ENCODE measurements at regions not wholly inside any gene's neighbourhood (a gene's known extent, or its start where the extent isn't known, plus 50 kb on each side); places are given as distances from the start of the nearest gene placed in this dataset.

DNA sequence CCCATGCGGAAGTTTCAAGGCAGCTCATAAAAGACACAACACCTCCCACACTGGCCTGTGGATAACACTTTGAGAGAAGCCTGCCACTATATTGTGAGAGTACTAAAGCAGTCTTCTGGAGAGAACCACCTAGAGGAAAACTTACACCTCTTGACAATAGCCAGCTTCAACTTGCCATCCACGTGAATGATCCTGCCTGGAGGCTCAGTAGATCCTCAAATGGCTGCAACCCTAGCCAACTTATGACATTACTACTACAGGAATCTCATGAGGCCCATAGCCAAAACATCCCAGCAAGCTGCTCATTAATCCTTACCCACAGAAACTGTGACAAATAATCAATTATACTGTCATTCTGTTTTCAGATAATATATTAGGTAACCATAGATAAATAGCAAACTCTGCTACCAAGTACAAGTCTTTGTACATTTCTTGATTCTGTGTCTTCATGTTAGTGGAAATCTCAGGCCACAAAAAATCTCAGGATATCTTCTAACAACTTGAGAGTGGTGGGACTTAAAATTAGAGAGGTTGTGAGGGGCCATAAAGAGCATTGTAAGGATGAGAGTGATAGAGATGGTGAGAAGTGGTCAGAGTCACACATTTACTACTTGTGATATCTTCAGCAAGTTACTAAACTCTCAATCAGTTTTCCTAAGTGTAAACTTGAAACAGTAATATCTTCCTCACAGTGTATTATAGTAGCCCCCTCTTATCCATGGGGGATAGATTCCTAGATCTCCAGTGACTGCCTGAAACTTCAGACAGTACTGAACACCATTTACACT lies 368.0 kb downstream of the C12orf50 start:
- TF ChIP-seq POLR2AphosphoS5 (IDR thresholded peaks at IDR 0.05) (no peak), POLR2A (IDR thresholded peaks at IDR 0.05) (no peak)
- TF ChIP-seq, protein P1, sequence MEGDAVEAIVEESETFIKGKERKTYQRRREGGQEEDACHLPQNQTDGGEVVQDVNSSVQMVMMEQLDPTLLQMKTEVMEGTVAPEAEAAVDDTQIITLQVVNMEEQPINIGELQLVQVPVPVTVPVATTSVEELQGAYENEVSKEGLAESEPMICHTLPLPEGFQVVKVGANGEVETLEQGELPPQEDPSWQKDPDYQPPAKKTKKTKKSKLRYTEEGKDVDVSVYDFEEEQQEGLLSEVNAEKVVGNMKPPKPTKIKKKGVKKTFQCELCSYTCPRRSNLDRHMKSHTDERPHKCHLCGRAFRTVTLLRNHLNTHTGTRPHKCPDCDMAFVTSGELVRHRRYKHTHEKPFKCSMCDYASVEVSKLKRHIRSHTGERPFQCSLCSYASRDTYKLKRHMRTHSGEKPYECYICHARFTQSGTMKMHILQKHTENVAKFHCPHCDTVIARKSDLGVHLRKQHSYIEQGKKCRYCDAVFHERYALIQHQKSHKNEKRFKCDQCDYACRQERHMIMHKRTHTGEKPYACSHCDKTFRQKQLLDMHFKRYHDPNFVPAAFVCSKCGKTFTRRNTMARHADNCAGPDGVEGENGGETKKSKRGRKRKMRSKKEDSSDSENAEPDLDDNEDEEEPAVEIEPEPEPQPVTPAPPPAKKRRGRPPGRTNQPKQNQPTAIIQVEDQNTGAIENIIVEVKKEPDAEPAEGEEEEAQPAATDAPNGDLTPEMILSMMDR (IDR thresholded peaks at IDR 0.05): no peak
- Histone ChIP-seq H3K36me3 (no peaks in the 10 kb centered on the region), H3K4me1 (replicated peaks) (no peaks in the 10 kb centered on the region), H3K27me3 (replicated peaks; ENCODE audit: insufficient read depth) (no peaks in the 10 kb centered on the region), H3K27ac (no peak overlapping the region), H3K4me3 (no peak overlapping the region), H3K9me3 (no peaks in the 10 kb centered on the region)
- WGBS: 65% methylated on average over 2 of the region's 2 CpGs
- no peak for DNase-seq (ENCODE audit: low spot score)
- intact Hi-C loops (cut with DNase I): no loop called here

DNA sequence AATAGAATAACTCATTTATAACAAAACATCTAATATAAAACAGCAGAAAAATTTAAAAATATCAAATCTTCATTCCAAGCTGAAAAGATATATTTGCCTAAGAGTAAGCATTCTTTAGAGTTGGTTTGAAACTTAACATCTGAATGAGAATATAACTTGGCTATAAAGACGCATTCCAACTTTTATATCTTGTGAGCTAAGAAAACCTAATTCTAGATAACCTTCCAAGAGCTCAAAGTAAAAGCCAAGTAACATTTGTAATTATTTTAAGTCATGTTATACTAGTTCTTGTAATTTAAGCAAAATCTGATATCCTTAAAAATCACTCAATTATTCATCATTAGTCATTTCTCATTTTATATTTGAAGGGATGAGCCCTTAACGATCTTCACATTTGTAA lies 368.9 kb downstream of the C12orf50 start:
- Histone ChIP-seq H3K9me3 (no peaks in the 10 kb centered on the region), H3K27ac (no peak overlapping the region), H3K4me1 (replicated peaks) (no peaks in the 10 kb centered on the region), H3K36me3 (no peaks in the 10 kb centered on the region), H3K4me3 (no peak overlapping the region), H3K27me3 (replicated peaks; ENCODE audit: insufficient read depth) (no peaks in the 10 kb centered on the region)
- intact Hi-C loops (cut with DNase I): no loop called here
- DNase-seq (ENCODE audit: low spot score): no peak
- no peak for TF ChIP-seq POLR2AphosphoS5 (IDR thresholded peaks at IDR 0.05)
- TF ChIP-seq, protein P1 (IDR thresholded peaks at IDR 0.05): no peak
- no peak for TF ChIP-seq POLR2A (IDR thresholded peaks at IDR 0.05)
- 84% methylated on average over 2 of the region's 2 CpGs for whole genome bisulfite sequencing

DNA sequence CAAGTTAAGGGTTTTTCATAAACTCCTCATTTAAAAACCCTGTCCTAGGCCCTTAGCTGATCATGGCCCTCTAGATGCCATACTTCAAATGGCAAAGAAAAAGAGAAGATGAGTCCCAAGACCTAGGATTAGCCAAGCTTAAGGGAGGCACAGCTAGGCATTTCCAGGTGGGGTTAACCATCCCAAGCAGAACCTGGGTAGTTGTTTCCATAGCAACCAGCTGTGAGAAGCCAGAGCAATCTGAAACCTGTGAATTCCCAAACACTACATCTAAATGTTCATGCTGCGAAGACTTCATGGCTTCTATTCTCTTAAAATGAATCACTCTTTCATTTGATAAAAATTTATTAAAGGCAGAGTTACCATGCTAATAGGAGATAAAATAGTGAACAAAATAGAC lies 372.9 kb downstream of the C12orf50 start:
- Histone ChIP-seq H3K4me1 (replicated peaks) (no peaks in the 10 kb centered on the region), H3K27ac (no peak overlapping the region), H3K9me3 (no peaks in the 10 kb centered on the region), H3K4me3 (no peak overlapping the region), H3K27me3 (replicated peaks; ENCODE audit: insufficient read depth) (no peaks in the 10 kb centered on the region), H3K36me3 (no peaks in the 10 kb centered on the region)
- TF ChIP-seq POLR2AphosphoS5 (IDR thresholded peaks at IDR 0.05) (no peak), POLR2A (IDR thresholded peaks at IDR 0.05) (no peak)
- TF ChIP-seq, protein P1 (IDR thresholded peaks at IDR 0.05): no peak
- no peak for DNase-seq (ENCODE audit: low spot score)
- WGBS: 100% methylated on average over 1 of the region's 1 CpG
- intact Hi-C loops (cut with DNase I): no loop called here

DNA sequence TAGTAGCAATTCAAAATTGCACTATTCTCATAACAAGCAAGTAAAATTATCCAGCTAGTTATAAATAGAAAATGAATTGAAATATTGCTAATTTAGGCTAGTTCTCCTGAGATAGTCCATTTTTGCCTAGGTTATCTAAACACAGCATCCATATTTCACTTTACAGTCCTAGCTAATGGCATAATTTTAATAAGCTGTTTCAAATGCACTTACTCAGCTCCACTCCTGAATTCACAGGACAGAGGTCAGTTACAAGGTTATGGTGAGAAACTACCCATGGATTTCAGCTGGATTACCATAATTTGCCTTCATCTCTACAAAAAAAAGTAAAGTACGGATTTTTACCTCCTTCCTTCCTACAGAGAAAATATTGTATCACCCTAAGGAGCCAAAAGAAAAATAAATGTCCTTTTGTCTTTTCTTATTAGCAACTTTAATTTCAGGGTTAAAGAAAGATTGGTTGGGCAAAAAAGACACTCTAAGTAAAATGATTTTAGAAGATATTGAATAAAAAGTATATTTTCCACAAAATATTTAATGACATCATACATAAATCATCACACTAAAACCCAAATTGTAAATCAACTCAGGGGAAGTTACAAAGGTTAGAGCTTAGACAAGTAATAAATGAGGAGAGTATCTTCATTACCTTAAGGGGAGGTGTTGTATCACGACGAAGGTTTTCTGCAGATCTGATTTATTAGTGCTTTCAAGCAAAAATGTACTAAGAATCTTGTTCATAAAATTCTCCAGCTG lies 377.4 kb downstream of the C12orf50 start:
- no peaks in the 10 kb centered on the region for H3K9me3 ChIP-seq
- H3K4me1 ChIP-seq (replicated peaks): no peaks in the 10 kb centered on the region
- H3K36me3 ChIP-seq: no peaks in the 10 kb centered on the region
- intact Hi-C loops (cut with DNase I): no loop called here
- DNase-seq (ENCODE audit: low spot score): no peak
- H3K27ac ChIP-seq: no peak overlapping the region
- no peak overlapping the region for H3K4me3 ChIP-seq
- no peak for TF ChIP-seq POLR2AphosphoS5 (IDR thresholded peaks at IDR 0.05)
- TF ChIP-seq, protein P1 (IDR thresholded peaks at IDR 0.05): no peak
- no peak for TF ChIP-seq POLR2A (IDR thresholded peaks at IDR 0.05)
- 45% methylated on average over 3 of the region's 3 CpGs for whole genome bisulfite sequencing
- H3K27me3 ChIP-seq (replicated peaks; ENCODE audit: insufficient read depth): no peaks in the 10 kb centered on the region

Measured in prostate gland (tissue), 2 donors.